OCI-LY7 (cell line): ENCODE measurements at regions not wholly inside any gene's neighbourhood (a gene's known extent, or its start where the extent isn't known, plus 50 kb on each side); places are given as distances from the start of the nearest gene placed in this dataset.
"Not testable (repeated sequence)": the region's sequence is repeated elsewhere in the genome, so short reads cannot be mapped to it uniquely, and the experiment has no call there.

Experiments
- CTCF ChIP-seq: fragments of 200-600 bp; sonication (generic); conservative IDR thresholded peaks from 2 replicates; pipeline ENCODE4 v1.5.1; 2014; ENCODE audit warnings: mild to moderate bottlenecking, antibody characterized with exemption, low read length, moderate library complexity, mixed read lengths
- EZH2phosphoT487 ChIP-seq: fragments of 200-600 bp; sonication (generic); IDR thresholded peaks from 2 replicates; pipeline ENCODE4 v1.6.1; 2018; ENCODE audit warnings: low read depth, borderline replicate concordance, mild to moderate bottlenecking, mixed run types, antibody characterized with exemption, low read length, moderate library complexity, mixed read lengths

GRCh38 chr21:28052956-28053355 is 939.7 kb downstream of the LTN1 start:
- TF ChIP-seq CTCF, EZH2phosphoT487: not testable (repeated sequence)
